IMR-90 (cell line): ENCODE measurements at regions not wholly inside any gene's neighbourhood (a gene's known extent, or its start where the extent isn't known, plus 50 kb on each side); places are given as distances from the start of the nearest gene placed in this dataset.

ENCODE experiments used
- ATAC-seq: fragments of 200-7000 bp; cut with Tn5 transposase; 2 replicates; pipeline ENCODE4 v1.9.1; 2020; ENCODE audit warnings: low read depth, mild to moderate bottlenecking, moderate library complexity
- BruUV-seq: library from RNA; stranded (reverse); fragments of 400-500 nt; replicated peaks from 2 replicates; lab custom pipeline; 2021; lab: Mats Ljungman, UMichigan
- CTCF ChIA-PET: fragments of 300-600 bp; formaldehyde crosslinking; extraction: SDS; loops from one replicate; lab custom pipeline; 2021; ENCODE audit warnings: antibody characterized with exemption; lab: Yijun Ruan, JAX
- POLR2A ChIA-PET: fragments of 300-600 bp; sonication (Branson Sonifier 250); formaldehyde crosslinking; loops from one replicate; lab custom pipeline; 2022; ENCODE audit warnings: antibody characterized with exemption; ENCODE audit not compliant: unreplicated experiment; lab: Charles Lee
- DNase-seq: peaks from one replicate; pipeline ENCODE4 v3.0.0; 2013
- H2AFZ ChIP-seq: replicated peaks from 2 replicates; pipeline ENCODE3; 2013; ENCODE audit warnings: low read length, mild to moderate bottlenecking; ENCODE audit not compliant: poor library complexity
- H2AK5ac ChIP-seq: 2 replicates; pipeline ENCODE4 v1.6.1; 2013; ENCODE audit warnings: low read depth, low read length, inconsistent platforms
- H2AK9ac ChIP-seq: replicated peaks from 2 replicates; pipeline ENCODE3; 2013; ENCODE audit warnings: mild to moderate bottlenecking, low read depth, low read length, moderate library complexity; ENCODE audit not compliant: poor library complexity
- H2BK120ac ChIP-seq: 2 replicates; pipeline ENCODE4 v1.6.1; 2013; ENCODE audit warnings: low read depth, low read length, inconsistent platforms
- H2BK15ac ChIP-seq: 3 replicates; pipeline ENCODE4 v1.6.1; 2013; ENCODE audit warnings: low read depth, low read length, inconsistent platforms
- H2BK20ac ChIP-seq: 2 replicates; pipeline ENCODE4 v1.6.1; 2013; ENCODE audit warnings: low read depth, mild to moderate bottlenecking, inconsistent platforms, low read length, moderate library complexity
- H2BK5ac ChIP-seq: 2 replicates; pipeline ENCODE4 v1.6.1; 2013; ENCODE audit warnings: mild to moderate bottlenecking, low read depth, low read length, inconsistent platforms; ENCODE audit not compliant: poor library complexity, severe bottlenecking
- H3K14ac ChIP-seq: replicated peaks from 2 replicates; pipeline ENCODE4 v1.6.1; 2013; ENCODE audit warnings: low read depth, low read length, inconsistent platforms
- H3K18ac ChIP-seq: 2 replicates; pipeline ENCODE4 v1.6.1; 2013; ENCODE audit warnings: low read depth, low read length, control low read depth
- H3K23ac ChIP-seq: 2 replicates; pipeline ENCODE4 v1.6.1; 2013; ENCODE audit warnings: low read depth, low read length, inconsistent platforms
- H3K27ac ChIP-seq: 2 replicates; pipeline ENCODE4 v1.5.1; 2013; ENCODE audit warnings: mild to moderate bottlenecking, control low read depth, low read length; ENCODE audit not compliant: insufficient read depth
- H3K27me3 ChIP-seq: 2 replicates; pipeline ENCODE4 v1.6.1; 2013; ENCODE audit warnings: low read length; ENCODE audit not compliant: control insufficient read depth, insufficient read depth
- H3K36me3 ChIP-seq: 2 replicates; pipeline ENCODE4 v1.6.1; 2013; ENCODE audit warnings: low read length, mixed read lengths; ENCODE audit not compliant: control insufficient read depth, insufficient read depth
- H3K4ac ChIP-seq: 2 replicates; pipeline ENCODE4 v1.6.1; 2013; ENCODE audit warnings: low read depth, low read length, inconsistent platforms
- H3K4me1 ChIP-seq: 2 replicates; pipeline ENCODE4 v1.6.1; 2013; ENCODE audit warnings: low read length, mixed read lengths; ENCODE audit not compliant: control insufficient read depth, insufficient read depth
- H3K4me2 ChIP-seq: 2 replicates; pipeline ENCODE4 v1.6.1; 2013; ENCODE audit warnings: low read depth, mild to moderate bottlenecking, control low read depth, low read length, moderate library complexity
- H3K4me3 ChIP-seq: 2 replicates; pipeline ENCODE4 v1.5.1; 2013; ENCODE audit warnings: low read depth, mild to moderate bottlenecking, control low read depth, low read length, moderate library complexity; ENCODE audit not compliant: insufficient read depth
- H3K56ac ChIP-seq: 2 replicates; pipeline ENCODE4 v1.6.1; 2013; ENCODE audit warnings: low read length, inconsistent platforms; ENCODE audit not compliant: insufficient read depth; ENCODE audit errors: extremely low read depth
- H3K79me1 ChIP-seq, 2 experiments: 2 replicates each; pipeline ENCODE4 v1.6.1; 2013; ENCODE audit warnings: low read length in 2 of 2, inconsistent platforms in 1 of 2, low read depth in 1 of 2
- H3K9ac ChIP-seq: 2 replicates; pipeline ENCODE4 v1.6.1; 2013; ENCODE audit warnings: low read depth, low read length, control low read depth
- H3K9me1 ChIP-seq: 2 replicates; pipeline ENCODE4 v1.6.1; 2013; ENCODE audit warnings: low read length, inconsistent platforms; ENCODE audit not compliant: insufficient read depth
- H3K9me3 ChIP-seq: 2 replicates; pipeline ENCODE4 v1.6.1; 2013; ENCODE audit warnings: low read length; ENCODE audit not compliant: control insufficient read depth, insufficient read depth
- H4K20me1 ChIP-seq: 2 replicates; pipeline ENCODE4 v1.6.1; 2013; ENCODE audit warnings: low read length, inconsistent platforms; ENCODE audit not compliant: insufficient read depth
- H4K5ac ChIP-seq: 2 replicates; pipeline ENCODE4 v1.6.1; 2013; ENCODE audit warnings: mild to moderate bottlenecking, low read depth, low read length, control low read depth
- H4K8ac ChIP-seq, 2 experiments: 2 replicates each; pipeline ENCODE4 v1.6.1; 2013; ENCODE audit warnings: low read depth in 2 of 2, low read length in 2 of 2, control low read depth in 1 of 2, inconsistent platforms in 1 of 2
- H4K91ac ChIP-seq: 2 replicates; pipeline ENCODE4 v1.6.1; 2013; ENCODE audit warnings: low read depth, low read length, inconsistent platforms; ENCODE audit not compliant: insufficient read depth
- MAFK ChIP-seq: IDR thresholded peaks from 2 replicates; pipeline ENCODE4 v1.6.1; 2012; ENCODE audit warnings: low read depth, low read length, improper control_type of control experiment
- WGBS, 2 experiments: methylation state at CpG; one replicate each; pipeline versions ENCODE4 v1.1.5 to v1.1.7; 2013; ENCODE audit warnings: missing lambda C conversion rate in 2 of 2; ENCODE audit not compliant: insufficient read length in 1 of 2; ENCODE audit errors: extremely low coverage in 2 of 2; 5-methylcytosine and 5-hydroxymethylcytosine counted together
- dilution Hi-C: fragments of 300-500 bp; cut with HindIII; formaldehyde crosslinking; loops from one replicate; pipeline ENCODE4 v1.14.3; 2018; ENCODE audit warnings: low sequenced_read_pairs; ENCODE audit not compliant: unreplicated experiment
- in situ Hi-C: fragments of 300-500 bp; cut with MboI; formaldehyde crosslinking; loops from 3 replicates; pipeline ENCODE4 v1.14.3; 2019; ENCODE audit warnings: low sequenced_read_pairs, inconsistent platforms, mixed read lengths
- intact Hi-C: fragments of 100-400 bp; cut with micrococcal nuclease; formaldehyde crosslinking; loops from 2 replicates; pipeline ENCODE4 v1.10.0; 2022

DNA sequence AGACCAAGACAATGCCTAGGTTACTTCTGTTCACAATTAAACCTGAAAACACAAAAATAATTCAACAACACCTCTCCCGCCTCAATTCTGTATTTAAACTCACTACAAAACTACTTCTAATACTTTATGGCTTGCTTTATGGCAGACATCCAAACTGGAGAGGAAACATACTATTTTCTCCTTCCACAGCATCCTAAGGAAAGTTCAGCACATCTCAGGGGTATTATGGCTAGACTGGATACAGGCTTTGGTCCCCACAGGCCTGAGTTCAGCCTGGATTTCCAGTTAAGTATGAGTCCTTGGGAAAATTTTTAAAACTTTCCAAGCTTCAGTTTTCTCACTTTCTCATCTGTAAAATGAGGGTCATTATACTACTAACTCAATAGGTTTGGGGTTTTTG lies 480.2 kb downstream of the CAAP1 start:
- Histone ChIP-seq H3K9me3 (no peaks in the 10 kb centered on the region), H2AK5ac (no peak overlapping the region), H3K9me1 (no peaks in the 10 kb centered on the region), H3K56ac (no peak overlapping the region), H3K36me3 (no peaks in the 10 kb centered on the region), H3K23ac (no peak overlapping the region), H3K9ac (no peak overlapping the region), H4K91ac (no peak overlapping the region), H3K4me2 (no peak overlapping the region), H3K14ac (no peak overlapping the region), H2BK120ac (no peak overlapping the region), H3K4me3 (no peak overlapping the region), H4K8ac (no peak overlapping the region), H2AFZ (no peak overlapping the region), H2AK9ac (no peak overlapping the region), H2BK15ac (no peak overlapping the region), H3K79me1 (no peaks in the 10 kb centered on the region), H3K4me1 (no peaks in the 10 kb centered on the region), H3K18ac (no peak overlapping the region), H2BK5ac (no peak overlapping the region), H4K20me1 (no peaks in the 10 kb centered on the region), H2BK20ac (no peak overlapping the region), H3K27me3 (no peaks in the 10 kb centered on the region), H4K5ac (no peak overlapping the region), H3K4ac (no peak overlapping the region), H3K27ac (no peak overlapping the region)
- intact Hi-C loops: no loop called here
- dilution Hi-C loops: no loop called here
- ChIA-PET POLR2A (no interaction called here), CTCF (no interaction called here)
- 40 to 100% methylated on average over 1 of the region's 1 CpG for WGBS, 2 experiments
- DNase-seq: no peak
- BruUV-seq: no TSS peak
- no peak for ATAC-seq
- TF ChIP-seq MAFK: no peak
- in situ Hi-C loops: no loop called here
